T-helper 9 cell (primary cell): ENCODE measurements at regions not wholly inside any gene's neighbourhood (a gene's known extent, or its start where the extent isn't known, plus 50 kb on each side); places are given as distances from the start of the nearest gene placed in this dataset.
A peak's percentile ranks its signal among the peaks of the same experiment; 100 is the strongest.

Source experiments
- DNase-seq: peaks from one replicate; pipeline ENCODE4 v3.0.0-alpha.2; 2020

- no peak for DNase-seq
Observed at GRCh38 chr10:123537188-123537961, 128.8 kb upstream of the GPR26 start.

GRCh38 chr10:123538401-123539320 is 127.5 kb upstream of the GPR26 start:
- DNase-seq, result no peak

GRCh38 chr10:123544986-123545385 is 121.2 kb upstream of the GPR26 start:
- no peak for DNase-seq

GRCh38 chr10:123548770-123549169 is 117.4 kb upstream of the GPR26 start:
- no peak for DNase-seq

GRCh38 chr10:123549761-123550454 is 116.2 kb upstream of the GPR26 start:
- DNase-seq, result no peak

- no peak for DNase-seq
Observed at GRCh38 chr10:123550675-123551096, 115.5 kb upstream of the GPR26 start.

GRCh38 chr10:123551259-123551658 is 114.9 kb upstream of the GPR26 start:
- no peak for DNase-seq

GRCh38 chr10:123552760-123553554 is 113.2 kb upstream of the GPR26 start:
- DNase-seq, result no peak

- DNase-seq, result no peak
Observed at GRCh38 chr10:123553810-123554430, 112.2 kb upstream of the GPR26 start.

GRCh38 chr10:123554656-123555055 is 111.5 kb upstream of the GPR26 start:
- no peak for DNase-seq

- no peak for DNase-seq
Observed at GRCh38 chr10:123555616-123556015, 110.5 kb upstream of the GPR26 start.

- DNase-seq, result no peak
Observed at GRCh38 chr10:123556049-123556448, 110.1 kb upstream of the GPR26 start.

- DNase-seq, result no peak
Observed at GRCh38 chr10:123556736-123557135, 109.4 kb upstream of the GPR26 start.

GRCh38 chr10:123557366-123558108 is 108.6 kb upstream of the GPR26 start:
- no peak for DNase-seq

- no peak for DNase-seq
Observed at GRCh38 chr10:123558651-123559050, 107.5 kb upstream of the GPR26 start.

- DNase-seq, result peak; percentile 64
Observed at GRCh38 chr10:123559066-123559822, 106.9 kb upstream of the GPR26 start.

GRCh38 chr10:123559823-123560092 is 106.4 kb upstream of the GPR26 start:
- no peak for DNase-seq

GRCh38 chr10:123560301-123561140 is 105.6 kb upstream of the GPR26 start:
- no peak for DNase-seq

GRCh38 chr10:123561141-123561440 is 105.1 kb upstream of the GPR26 start:
- no peak for DNase-seq

- no peak for DNase-seq
Observed at GRCh38 chr10:123562387-123562786, 103.8 kb upstream of the GPR26 start.
